ENCODE measurements at regions not wholly inside any gene's neighbourhood (a gene's known extent, or its start where the extent isn't known, plus 50 kb on each side); places are given as distances from the start of the nearest gene placed in this dataset.

- no peak for TF ChIP-seq POLR2A (IDR thresholded peaks at IDR 0.05; ENCODE audit: low read depth, low read length)
- no peak for TF ChIP-seq POLR2AphosphoS5 (IDR thresholded peaks at IDR 0.05; ENCODE audit: low read depth, low read length)
- no peak for TF ChIP-seq TAF1 (IDR thresholded peaks at IDR 0.05; ENCODE audit: borderline replicate concordance, low read depth, low read length)
- DNase-seq (ENCODE audit: insufficient read length) (no peak), FAIRE-seq (no peak)
Measured at GRCh38 chr3:144394032-144394431, 422.4 kb downstream of the DIPK2A start.

- TF ChIP-seq POLR2A (IDR thresholded peaks at IDR 0.05; ENCODE audit: low read depth, low read length): no peak
- TF ChIP-seq POLR2AphosphoS5 (IDR thresholded peaks at IDR 0.05; ENCODE audit: low read depth, low read length): no peak
- TF ChIP-seq TAF1 (IDR thresholded peaks at IDR 0.05; ENCODE audit: borderline replicate concordance, low read depth, low read length): no peak
- DNase-seq (ENCODE audit: insufficient read length) (no peak), FAIRE-seq (no peak)
Measured at GRCh38 chr3:144402430-144402829, 430.8 kb downstream of the DIPK2A start.

GRCh38 chr3:144403040-144403457 lies 431.4 kb downstream of the DIPK2A start:
- TF ChIP-seq POLR2A (IDR thresholded peaks at IDR 0.05; ENCODE audit: low read depth, low read length): no peak
- no peak for DNase-seq (ENCODE audit: insufficient read length)
- FAIRE-seq: no peak

GRCh38 chr3:144407335-144407734 lies 435.7 kb downstream of the DIPK2A start:
- no peak for TF ChIP-seq POLR2A (IDR thresholded peaks at IDR 0.05; ENCODE audit: low read depth, low read length)
- TF ChIP-seq POLR2AphosphoS5 (IDR thresholded peaks at IDR 0.05; ENCODE audit: low read depth, low read length): no peak
- TF ChIP-seq TAF1 (IDR thresholded peaks at IDR 0.05; ENCODE audit: borderline replicate concordance, low read depth, low read length): no peak
- DNase-seq (ENCODE audit: insufficient read length) (no peak), FAIRE-seq (no peak)

- TF ChIP-seq POLR2AphosphoS5 (IDR thresholded peaks at IDR 0.05; ENCODE audit: low read depth, low read length): no peak
- TF ChIP-seq TAF1 (IDR thresholded peaks at IDR 0.05; ENCODE audit: borderline replicate concordance, low read depth, low read length): no peak
- no peak for TF ChIP-seq POLR2A (IDR thresholded peaks at IDR 0.05; ENCODE audit: low read depth, low read length)
- DNase-seq (ENCODE audit: insufficient read length): no peak
- no peak for FAIRE-seq
Measured at GRCh38 chr3:144409319-144409718, 437.7 kb downstream of the DIPK2A start.

GRCh38 chr3:144413068-144413467 lies 441.4 kb downstream of the DIPK2A start:
- TF ChIP-seq POLR2AphosphoS5 (IDR thresholded peaks at IDR 0.05; ENCODE audit: low read depth, low read length): no peak
- no peak for TF ChIP-seq TAF1 (IDR thresholded peaks at IDR 0.05; ENCODE audit: borderline replicate concordance, low read depth, low read length)
- TF ChIP-seq POLR2A (IDR thresholded peaks at IDR 0.05; ENCODE audit: low read depth, low read length): no peak
- DNase-seq (ENCODE audit: insufficient read length): no peak
- FAIRE-seq: no peak

- FAIRE-seq (no peak), DNase-seq (ENCODE audit: insufficient read length) (no peak)
- TF ChIP-seq POLR2A (IDR thresholded peaks at IDR 0.05; ENCODE audit: low read depth, low read length): no peak
- TF ChIP-seq POLR2AphosphoS5 (IDR thresholded peaks at IDR 0.05; ENCODE audit: low read depth, low read length): no peak
- TF ChIP-seq TAF1 (IDR thresholded peaks at IDR 0.05; ENCODE audit: borderline replicate concordance, low read depth, low read length): no peak
Measured at GRCh38 chr3:144415492-144415891, 443.9 kb downstream of the DIPK2A start.

GRCh38 chr3:144424606-144425005 lies 453.0 kb downstream of the DIPK2A start:
- no peak for TF ChIP-seq POLR2AphosphoS5 (IDR thresholded peaks at IDR 0.05; ENCODE audit: low read depth, low read length)
- no peak for TF ChIP-seq POLR2A (IDR thresholded peaks at IDR 0.05; ENCODE audit: low read depth, low read length)
- no peak for TF ChIP-seq TAF1 (IDR thresholded peaks at IDR 0.05; ENCODE audit: borderline replicate concordance, low read depth, low read length)
- FAIRE-seq (no peak), DNase-seq (ENCODE audit: insufficient read length) (no peak)

GRCh38 chr3:144426366-144426765 lies 454.7 kb downstream of the DIPK2A start:
- FAIRE-seq (no peak), DNase-seq (ENCODE audit: insufficient read length) (no peak)
- no peak for TF ChIP-seq POLR2A (IDR thresholded peaks at IDR 0.05; ENCODE audit: low read depth, low read length)
- no peak for TF ChIP-seq POLR2AphosphoS5 (IDR thresholded peaks at IDR 0.05; ENCODE audit: low read depth, low read length)
- TF ChIP-seq TAF1 (IDR thresholded peaks at IDR 0.05; ENCODE audit: borderline replicate concordance, low read depth, low read length): no peak

GRCh38 chr3:144426967-144427366 lies 455.3 kb downstream of the DIPK2A start:
- DNase-seq (ENCODE audit: insufficient read length) (no peak), FAIRE-seq (no peak)
- TF ChIP-seq POLR2AphosphoS5 (IDR thresholded peaks at IDR 0.05; ENCODE audit: low read depth, low read length) (no peak), POLR2A (IDR thresholded peaks at IDR 0.05; ENCODE audit: low read depth, low read length) (no peak), TAF1 (IDR thresholded peaks at IDR 0.05; ENCODE audit: borderline replicate concordance, low read depth, low read length) (no peak)

GRCh38 chr3:144429719-144430121 lies 458.1 kb downstream of the DIPK2A start:
- no peak for TF ChIP-seq POLR2A (IDR thresholded peaks at IDR 0.05; ENCODE audit: low read depth, low read length)
- no peak for TF ChIP-seq TAF1 (IDR thresholded peaks at IDR 0.05; ENCODE audit: borderline replicate concordance, low read depth, low read length)
- TF ChIP-seq POLR2AphosphoS5 (IDR thresholded peaks at IDR 0.05; ENCODE audit: low read depth, low read length): no peak
- DNase-seq (ENCODE audit: insufficient read length) (no peak), FAIRE-seq (peak; percentile 73)

- TF ChIP-seq TAF1 (IDR thresholded peaks at IDR 0.05; ENCODE audit: borderline replicate concordance, low read depth, low read length) (no peak), POLR2A (IDR thresholded peaks at IDR 0.05; ENCODE audit: low read depth, low read length) (no peak), POLR2AphosphoS5 (IDR thresholded peaks at IDR 0.05; ENCODE audit: low read depth, low read length) (no peak)
- FAIRE-seq (no peak), DNase-seq (ENCODE audit: insufficient read length) (no peak)
Measured at GRCh38 chr3:144431134-144431533, 459.5 kb downstream of the DIPK2A start.

- no peak for FAIRE-seq
- DNase-seq (ENCODE audit: insufficient read length): no peak
- TF ChIP-seq TAF1 (IDR thresholded peaks at IDR 0.05; ENCODE audit: borderline replicate concordance, low read depth, low read length) (no peak), POLR2A (IDR thresholded peaks at IDR 0.05; ENCODE audit: low read depth, low read length) (no peak), POLR2AphosphoS5 (IDR thresholded peaks at IDR 0.05; ENCODE audit: low read depth, low read length) (no peak)
Measured at GRCh38 chr3:144433006-144433405, 461.4 kb downstream of the DIPK2A start.
